ENCODE measurements at regions not wholly inside any gene's neighbourhood (a gene's known extent, or its start where the extent isn't known, plus 50 kb on each side); places are given as distances from the start of the nearest gene placed in this dataset.

DNA sequence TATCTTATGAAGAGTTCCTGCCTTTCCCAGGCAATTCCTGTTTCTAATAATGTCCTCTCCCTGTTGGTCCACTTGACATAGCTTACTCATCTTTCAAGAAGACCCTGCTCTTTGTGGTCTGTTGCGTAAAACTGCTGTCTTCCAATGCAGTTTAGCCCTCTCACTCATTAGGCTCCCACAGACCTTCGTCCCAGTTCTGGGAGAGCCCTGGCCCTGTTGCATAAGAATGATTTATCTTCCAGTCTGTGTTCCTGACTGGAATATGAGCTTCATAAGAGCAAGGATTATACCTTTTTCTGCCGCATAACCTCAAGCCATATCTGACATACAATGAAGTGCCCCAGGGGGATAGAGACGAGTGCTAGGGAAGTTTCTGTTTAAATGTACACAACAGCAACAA, 365.9 kb upstream of the NOVA1 start:
- Histone ChIP-seq H3K27ac (ENCODE audit: low read depth, low read length, poor library complexity, severe bottlenecking) (no peak overlapping the region), H3K4me3 (ENCODE audit: low read depth, low read length, poor library complexity, severe bottlenecking) (no peak overlapping the region), H3K9me3 (ENCODE audit: low read depth, low read length, poor library complexity, severe bottlenecking) (no peaks in the 10 kb centered on the region), H3K4me1 (ENCODE audit: insufficient read depth, low read length, poor library complexity, severe bottlenecking) (no peaks in the 10 kb centered on the region), H3K27me3 (replicated peaks; ENCODE audit: insufficient read depth, low read depth, low read length, poor library complexity) (no peaks in the 10 kb centered on the region), H3K36me3 (ENCODE audit: insufficient read depth, low read length, poor library complexity, severe bottlenecking) (no peaks in the 10 kb centered on the region)
- no peak for DNase-seq (ENCODE audit: low spot score)
- ChIA-PET POLR2A (ENCODE audit: low non-redundant PET) (no interaction called here), CTCF (no interaction called here)
- TF ChIP-seq EZH2 (IDR thresholded peaks at IDR 0.05; ENCODE audit: borderline replicate concordance, low read depth, low read length, poor library complexity, severe bottlenecking) (no peak), CTCF (conservative IDR thresholded peaks at IDR 0.05; ENCODE audit: low read depth, low read length) (no peak)
- intact Hi-C loops (cut with micrococcal nuclease; ENCODE audit: unreplicated experiment) = no loop called here
- no TSS peak for BruUV-seq (replicated peaks)

DNA sequence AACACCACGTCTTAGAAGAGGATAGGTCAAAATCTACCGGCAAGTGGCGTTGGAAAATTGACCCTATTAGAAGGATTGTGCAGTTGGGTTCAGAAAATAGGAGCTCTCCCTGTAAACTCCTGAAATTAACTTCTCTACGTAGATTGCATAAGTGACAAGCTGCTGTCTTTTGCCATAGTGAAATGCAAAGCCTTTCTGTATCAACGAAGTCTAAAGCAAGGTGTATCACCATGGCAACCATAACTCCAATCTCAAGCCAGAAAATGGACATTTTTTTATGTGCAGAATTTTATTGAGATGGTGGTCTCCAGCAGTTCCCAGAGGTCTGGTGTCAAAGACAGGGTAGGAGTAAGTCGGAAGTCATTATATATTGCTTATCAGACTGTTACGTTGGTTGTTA, 367.7 kb upstream of the NOVA1 start:
- H3K27me3 ChIP-seq (replicated peaks; ENCODE audit: insufficient read depth, low read depth, low read length, poor library complexity) = no peaks in the 10 kb centered on the region
- H3K27ac ChIP-seq (ENCODE audit: low read depth, low read length, poor library complexity, severe bottlenecking) = no peak overlapping the region
- H3K4me3 ChIP-seq (ENCODE audit: low read depth, low read length, poor library complexity, severe bottlenecking) = no peak overlapping the region
- H3K36me3 ChIP-seq (ENCODE audit: insufficient read depth, low read length, poor library complexity, severe bottlenecking) = no peaks in the 10 kb centered on the region
- intact Hi-C loops (cut with micrococcal nuclease; ENCODE audit: unreplicated experiment) = no loop called here
- no TSS peak for BruUV-seq (replicated peaks)
- no peaks in the 10 kb centered on the region for H3K9me3 ChIP-seq (ENCODE audit: low read depth, low read length, poor library complexity, severe bottlenecking)
- ChIA-PET CTCF (no interaction called here), POLR2A (ENCODE audit: low non-redundant PET) (no interaction called here)
- no peak for DNase-seq (ENCODE audit: low spot score)
- TF ChIP-seq CTCF (conservative IDR thresholded peaks at IDR 0.05; ENCODE audit: low read depth, low read length) (no peak), EZH2 (IDR thresholded peaks at IDR 0.05; ENCODE audit: borderline replicate concordance, low read depth, low read length, poor library complexity, severe bottlenecking) (no peak)
- no peaks in the 10 kb centered on the region for H3K4me1 ChIP-seq (ENCODE audit: insufficient read depth, low read length, poor library complexity, severe bottlenecking)

DNA sequence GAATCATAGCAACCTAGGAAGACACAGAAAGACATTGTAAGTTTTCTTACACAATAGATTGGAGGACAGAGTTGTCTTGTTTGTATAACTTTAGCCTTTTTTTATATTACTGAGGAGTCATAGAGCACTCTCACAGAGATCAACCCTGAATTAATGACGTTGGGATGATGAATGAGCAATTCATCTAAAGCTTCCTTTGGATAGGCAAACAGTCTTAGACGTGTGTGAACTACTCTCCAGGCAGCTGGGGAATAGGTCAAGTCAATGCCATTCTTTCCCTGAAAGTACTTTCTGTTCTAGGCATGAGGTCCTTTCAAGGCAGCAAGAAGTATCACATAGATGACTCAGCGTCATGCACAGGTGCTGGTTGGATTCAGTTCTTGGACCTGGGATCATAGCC, 369.1 kb upstream of the NOVA1 start:
- Histone ChIP-seq H3K36me3 (ENCODE audit: insufficient read depth, low read length, poor library complexity, severe bottlenecking) (no peaks in the 10 kb centered on the region), H3K27me3 (replicated peaks; ENCODE audit: insufficient read depth, low read depth, low read length, poor library complexity) (no peaks in the 10 kb centered on the region), H3K4me3 (ENCODE audit: low read depth, low read length, poor library complexity, severe bottlenecking) (no peak overlapping the region), H3K4me1 (ENCODE audit: insufficient read depth, low read length, poor library complexity, severe bottlenecking) (no peaks in the 10 kb centered on the region), H3K27ac (ENCODE audit: low read depth, low read length, poor library complexity, severe bottlenecking) (no peak overlapping the region), H3K9me3 (ENCODE audit: low read depth, low read length, poor library complexity, severe bottlenecking) (no peaks in the 10 kb centered on the region)
- POLR2A ChIA-PET (ENCODE audit: low non-redundant PET) = no interaction called here
- BruUV-seq (replicated peaks) = no TSS peak
- CTCF ChIA-PET = no interaction called here
- DNase-seq (ENCODE audit: low spot score) = no peak
- no peak for TF ChIP-seq EZH2 (IDR thresholded peaks at IDR 0.05; ENCODE audit: borderline replicate concordance, low read depth, low read length, poor library complexity, severe bottlenecking)
- no peak for TF ChIP-seq CTCF (conservative IDR thresholded peaks at IDR 0.05; ENCODE audit: low read depth, low read length)
- intact Hi-C loops (cut with micrococcal nuclease; ENCODE audit: unreplicated experiment) = no loop called here

Measured in A673 (cell line).